ENCODE measurements at regions not wholly inside any gene's neighbourhood (a gene's known extent, or its start where the extent isn't known, plus 50 kb on each side); places are given as distances from the start of the nearest gene placed in this dataset.

- CTCF ChIA-PET, result no interaction called here
- Mint-ChIP-seq H3K4me1 (no peaks in the 10 kb centered on the region), H3K9me3 (no peaks in the 10 kb centered on the region), H3K4me3 (no peak overlapping the region), H3K36me3 (ENCODE audit: low read depth) (no peaks in the 10 kb centered on the region), H3K27ac (no peak overlapping the region), H3K27me3 (peaks cover 1% of the 10 kb centered on the region)
- DNase-seq, result no peak
- POLR2A ChIA-PET, result no interaction called here
Measured at GRCh38 chr2:562391-563364, 114.5 kb downstream of the TMEM18 start.

- peaks cover 5% of the 10 kb centered on the region for H3K27me3 Mint-ChIP-seq
- CTCF ChIA-PET, result no interaction called here
- DNase-seq, result no peak
- no peaks in the 10 kb centered on the region for H3K36me3 Mint-ChIP-seq (ENCODE audit: low read depth)
- H3K4me3 Mint-ChIP-seq, result no peak overlapping the region
- no peaks in the 10 kb centered on the region for H3K9me3 Mint-ChIP-seq
- no peak overlapping the region for H3K27ac Mint-ChIP-seq
- POLR2A ChIA-PET, result no interaction called here
- no peaks in the 10 kb centered on the region for H3K4me1 Mint-ChIP-seq
Measured at GRCh38 chr2:558879-559278, 118.3 kb downstream of the TMEM18 start.

GRCh38 chr2:558302-558642 is 118.9 kb downstream of the TMEM18 start:
- ChIA-PET POLR2A (no interaction called here), CTCF (no interaction called here)
- H3K4me1 Mint-ChIP-seq, result no peaks in the 10 kb centered on the region
- H3K9me3 Mint-ChIP-seq, result no peaks in the 10 kb centered on the region
- H3K36me3 Mint-ChIP-seq (ENCODE audit: low read depth), result no peaks in the 10 kb centered on the region
- no peak overlapping the region for H3K4me3 Mint-ChIP-seq
- peaks cover 5% of the 10 kb centered on the region for H3K27me3 Mint-ChIP-seq
- DNase-seq, result no peak
- H3K27ac Mint-ChIP-seq, result no peak overlapping the region

- DNase-seq, result no peak
- no peak overlapping the region for H3K4me3 Mint-ChIP-seq
- no peaks in the 10 kb centered on the region for H3K36me3 Mint-ChIP-seq (ENCODE audit: low read depth)
- no peaks in the 10 kb centered on the region for H3K4me1 Mint-ChIP-seq
- ChIA-PET POLR2A (no interaction called here), CTCF (no interaction called here)
- peaks cover 5% of the 10 kb centered on the region for H3K27me3 Mint-ChIP-seq
- H3K9me3 Mint-ChIP-seq, result no peaks in the 10 kb centered on the region
- no peak overlapping the region for H3K27ac Mint-ChIP-seq
Measured at GRCh38 chr2:557635-558301, 119.4 kb downstream of the TMEM18 start.

GRCh38 chr2:556485-556884 is 120.7 kb downstream of the TMEM18 start:
- ChIA-PET POLR2A (no interaction called here), CTCF (no interaction called here)
- no peak for DNase-seq
- no peaks in the 10 kb centered on the region for H3K9me3 Mint-ChIP-seq
- no peaks in the 10 kb centered on the region for H3K36me3 Mint-ChIP-seq (ENCODE audit: low read depth)
- H3K27me3 Mint-ChIP-seq, result peaks cover 5% of the 10 kb centered on the region
- H3K27ac Mint-ChIP-seq, result no peak overlapping the region
- no peak overlapping the region for H3K4me3 Mint-ChIP-seq
- H3K4me1 Mint-ChIP-seq, result no peaks in the 10 kb centered on the region

- H3K36me3 Mint-ChIP-seq (ENCODE audit: low read depth), result no peaks in the 10 kb centered on the region
- no peak for DNase-seq
- POLR2A ChIA-PET, result no interaction called here
- no peak overlapping the region for H3K27ac Mint-ChIP-seq
- H3K27me3 Mint-ChIP-seq, result peaks cover 4% of the 10 kb centered on the region
- no peaks in the 10 kb centered on the region for H3K4me1 Mint-ChIP-seq
- no peak overlapping the region for H3K4me3 Mint-ChIP-seq
- CTCF ChIA-PET, result no interaction called here
- no peaks in the 10 kb centered on the region for H3K9me3 Mint-ChIP-seq
Measured at GRCh38 chr2:555164-555922, 121.9 kb downstream of the TMEM18 start.

- no peak for DNase-seq
- Mint-ChIP-seq H3K27me3 (peaks cover 4% of the 10 kb centered on the region), H3K27ac (no peak overlapping the region), H3K4me3 (no peak overlapping the region), H3K36me3 (ENCODE audit: low read depth) (no peaks in the 10 kb centered on the region), H3K9me3 (no peaks in the 10 kb centered on the region), H3K4me1 (no peaks in the 10 kb centered on the region)
- ChIA-PET CTCF (no interaction called here), POLR2A (no interaction called here)
Measured at GRCh38 chr2:554444-554843, 122.8 kb downstream of the TMEM18 start.

GRCh38 chr2:552906-553305 is 124.3 kb downstream of the TMEM18 start:
- no peaks in the 10 kb centered on the region for H3K9me3 Mint-ChIP-seq
- no peak for DNase-seq
- no peaks in the 10 kb centered on the region for H3K36me3 Mint-ChIP-seq (ENCODE audit: low read depth)
- no peak overlapping the region for H3K4me3 Mint-ChIP-seq
- H3K27me3 Mint-ChIP-seq, result peaks cover 4% of the 10 kb centered on the region
- ChIA-PET POLR2A (no interaction called here), CTCF (no interaction called here)
- no peak overlapping the region for H3K27ac Mint-ChIP-seq
- H3K4me1 Mint-ChIP-seq, result no peaks in the 10 kb centered on the region

GRCh38 chr2:551621-552020 is 125.6 kb downstream of the TMEM18 start:
- no peaks in the 10 kb centered on the region for H3K9me3 Mint-ChIP-seq
- H3K4me3 Mint-ChIP-seq, result no peak overlapping the region
- H3K36me3 Mint-ChIP-seq (ENCODE audit: low read depth), result no peaks in the 10 kb centered on the region
- no peaks in the 10 kb centered on the region for H3K4me1 Mint-ChIP-seq
- ChIA-PET CTCF (no interaction called here), POLR2A (no interaction called here)
- H3K27me3 Mint-ChIP-seq, result peaks cover 4% of the 10 kb centered on the region
- no peak overlapping the region for H3K27ac Mint-ChIP-seq
- DNase-seq, result no peak

- Mint-ChIP-seq H3K4me3 (no peak overlapping the region), H3K4me1 (no peaks in the 10 kb centered on the region), H3K36me3 (ENCODE audit: low read depth) (no peaks in the 10 kb centered on the region), H3K9me3 (no peaks in the 10 kb centered on the region), H3K27ac (no peak overlapping the region), H3K27me3 (peaks cover 4% of the 10 kb centered on the region)
- POLR2A ChIA-PET, result no interaction called here
- CTCF ChIA-PET, result no interaction called here
- DNase-seq, result no peak
Measured at GRCh38 chr2:550860-551567, 126.2 kb downstream of the TMEM18 start.

- Mint-ChIP-seq H3K27me3 (peaks cover 3% of the 10 kb centered on the region), H3K9me3 (no peaks in the 10 kb centered on the region), H3K27ac (no peak overlapping the region), H3K4me3 (no peak overlapping the region), H3K4me1 (no peaks in the 10 kb centered on the region), H3K36me3 (ENCODE audit: low read depth) (no peaks in the 10 kb centered on the region)
- DNase-seq, result no peak
- POLR2A ChIA-PET, result no interaction called here
- CTCF ChIA-PET, result no interaction called here
Measured at GRCh38 chr2:545711-546650, 131.2 kb downstream of the TMEM18 start.

GRCh38 chr2:545228-545627 is 132.0 kb downstream of the TMEM18 start:
- ChIA-PET POLR2A (no interaction called here), CTCF (no interaction called here)
- H3K27ac Mint-ChIP-seq, result no peak overlapping the region
- no peaks in the 10 kb centered on the region for H3K4me1 Mint-ChIP-seq
- no peak overlapping the region for H3K4me3 Mint-ChIP-seq
- no peaks in the 10 kb centered on the region for H3K9me3 Mint-ChIP-seq
- H3K36me3 Mint-ChIP-seq (ENCODE audit: low read depth), result no peaks in the 10 kb centered on the region
- no peak for DNase-seq
- peaks cover 3% of the 10 kb centered on the region for H3K27me3 Mint-ChIP-seq

Measured in activated CD4-positive, alpha-beta memory T cell treated with anti-CD3 and anti-CD28 coated beads, Interleukin-2, amount 10 ng/mL, durations not matched to agents 7 days and 5 days (primary cell).